SK-N-SH (cell line): ENCODE measurements at regions not wholly inside any gene's neighbourhood (a gene's known extent, or its start where the extent isn't known, plus 50 kb on each side); places are given as distances from the start of the nearest gene placed in this dataset.
A peak's percentile ranks its signal among the peaks of the same experiment; 100 is the strongest.

Experiments
- CTCF ChIA-PET: fragments of 300-600, 350-600 bp; formaldehyde crosslinking; extraction: SDS; loops from one replicate; lab custom pipeline; 2021; lab: Yijun Ruan, JAX
- POLR2A ChIA-PET: fragments of 350-600 bp; sonication (Branson Sonifier 250); formaldehyde crosslinking; extraction: SDS; loops from one replicate; lab custom pipeline; 2020; ENCODE audit warnings: antibody characterized with exemption, inconsistent platforms; lab: Yijun Ruan, JAX
- DNase-seq: peaks from one replicate; pipeline ENCODE4 v3.0.0; 2012
- H2AFZ ChIP-seq: fragments of 200-600 bp; sonication (generic); 2 replicates; pipeline ENCODE4 v1.8.1; 2016; ENCODE audit warnings: antibody characterized with exemption, mild to moderate bottlenecking, low read depth
- H3F3A ChIP-seq: fragments of 200-600 bp; sonication (generic); replicated peaks from 2 replicates; pipeline ENCODE3; 2016; ENCODE audit warnings: antibody characterized with exemption, mild to moderate bottlenecking; ENCODE audit not compliant: insufficient read depth
- H3K27ac ChIP-seq, 2 experiments: fragments of 200-500 bp in 1 of 2; fragments of 200-600 bp in 1 of 2; sonication (Bioruptor generic) in 1 of 2; sonication (generic), shearing (Covaris generic) in 1 of 2; 2 replicates each; pipeline versions ENCODE4 v1.5.1 to v1.6.1; 2014 to 2016; ENCODE audit warnings: low read depth in 2 of 2, inconsistent platforms in 1 of 2, low read length in 1 of 2, mild to moderate bottlenecking in 1 of 2, mixed read lengths in 1 of 2
- H3K27me3 ChIP-seq: fragments of 200-600 bp; sonication (generic), shearing (Covaris generic); 2 replicates; pipeline ENCODE4 v1.6.1; 2016; ENCODE audit warnings: mixed run types; ENCODE audit not compliant: insufficient read depth
- H3K36me3 ChIP-seq, 2 experiments: fragments of 200-500 bp in 1 of 2; fragments of 200-600 bp in 1 of 2; sonication (Bioruptor generic) in 1 of 2; sonication (generic) in 1 of 2; replicated peaks in 1 of 2; 2 replicates each; pipeline versions ENCODE3 to v1.5.1; 2014 to 2016; ENCODE audit warnings: low read length in 1 of 2, mild to moderate bottlenecking in 1 of 2; ENCODE audit not compliant: insufficient read depth in 2 of 2, control insufficient read depth in 1 of 2
- H3K4me1 ChIP-seq, 2 experiments: fragments of 200-500 bp in 1 of 2; fragments of 200-600 bp in 1 of 2; sonication (Bioruptor generic) in 1 of 2; sonication (generic), shearing (Covaris generic) in 1 of 2; 2 replicates each; pipeline versions ENCODE4 v1.5.1 to v1.6.1; 2014 to 2016; ENCODE audit warnings: low read depth in 1 of 2, low read length in 1 of 2, mixed run types in 1 of 2; ENCODE audit not compliant: insufficient read depth in 2 of 2, control insufficient read depth in 1 of 2
- H3K4me2 ChIP-seq: fragments of 200-600 bp; sonication (generic), shearing (Covaris generic); 2 replicates; pipeline ENCODE4 v1.6.1; 2017; ENCODE audit warnings: mixed run types
- H3K4me3 ChIP-seq, 2 experiments: fragments of 200-500 bp in 1 of 2; fragments of 200-600 bp in 1 of 2; sonication (Bioruptor generic) in 1 of 2; sonication (generic), shearing (Covaris generic) in 1 of 2; 2 replicates each; pipeline versions ENCODE4 v1.5.1 to v1.8.1; 2014 to 2016; ENCODE audit warnings: low read depth in 2 of 2, inconsistent platforms in 1 of 2, low read length in 1 of 2, mild to moderate bottlenecking in 1 of 2, mixed read lengths in 1 of 2, moderate library complexity in 1 of 2
- H3K79me2 ChIP-seq: fragments of 200-600 bp; sonication (generic); 2 replicates; pipeline ENCODE4 v1.8.1; 2017; ENCODE audit warnings: mild to moderate bottlenecking; ENCODE audit not compliant: insufficient read depth
- H3K9ac ChIP-seq: fragments of 200-600 bp; sonication (generic); 2 replicates; pipeline ENCODE4 v1.6.1; 2017; ENCODE audit warnings: mixed run types
- H3K9me2 ChIP-seq: fragments of 200-600 bp; sonication (generic); 2 replicates; pipeline ENCODE4 v1.6.1; 2017; ENCODE audit warnings: mixed run types
- H3K9me3 ChIP-seq: fragments of 200-600 bp; sonication (generic); 2 replicates; pipeline ENCODE4 v1.6.1; 2017; ENCODE audit warnings: mixed run types, mild to moderate bottlenecking, moderate library complexity
- H4K20me1 ChIP-seq: fragments of 200-600 bp; sonication (generic); 2 replicates; pipeline ENCODE4 v1.6.1; 2017; ENCODE audit warnings: mild to moderate bottlenecking, mixed run types; ENCODE audit not compliant: insufficient read depth
- ELF1 ChIP-seq: IDR thresholded peaks from 2 replicates; pipeline ENCODE4 v1.4.0; 2012
- FOSL2 ChIP-seq: IDR thresholded peaks from 2 replicates; pipeline ENCODE4 v1.4.0; 2012; ENCODE audit warnings: low read depth, mild to moderate bottlenecking, moderate library complexity, borderline replicate concordance
- FOXM1 ChIP-seq: IDR thresholded peaks from 2 replicates; pipeline ENCODE4 v1.4.0; 2012; ENCODE audit warnings: low read depth, mild to moderate bottlenecking
- GATA2 ChIP-seq: sonication (generic); formaldehyde crosslinking; IDR thresholded peaks from 2 replicates; pipeline ENCODE4 v1.5.0; 2020; ENCODE audit warnings: mild to moderate bottlenecking, missing genetic modification reagents
- JUND ChIP-seq: IDR thresholded peaks from 2 replicates; pipeline ENCODE4 v1.4.0; 2012
- MXI1 ChIP-seq: IDR thresholded peaks from 2 replicates; pipeline ENCODE4 v1.6.1; 2012; ENCODE audit warnings: mild to moderate bottlenecking, low read depth, low read length, improper control_type of control experiment
- RAD21 ChIP-seq: IDR thresholded peaks from 2 replicates; pipeline ENCODE4 v1.6.1; 2012; ENCODE audit warnings: mild to moderate bottlenecking, low read length
- RFX5 ChIP-seq: IDR thresholded peaks from 2 replicates; pipeline ENCODE4 v1.6.1; 2012; ENCODE audit warnings: mild to moderate bottlenecking, improper control_type of control experiment, low read length
- SIN3A ChIP-seq: IDR thresholded peaks from 2 replicates; pipeline ENCODE4 v1.6.1; 2012; ENCODE audit warnings: low read depth, mild to moderate bottlenecking, low read length, moderate library complexity, borderline replicate concordance
- TEAD4 ChIP-seq: IDR thresholded peaks from 2 replicates; pipeline ENCODE4 v1.4.0; 2012; ENCODE audit warnings: mild to moderate bottlenecking, borderline replicate concordance; ENCODE audit not compliant: insufficient read depth
- YY1 ChIP-seq: IDR thresholded peaks from 2 replicates; pipeline ENCODE4 v1.4.0; 2012; ENCODE audit warnings: low read depth, mild to moderate bottlenecking
- WGBS: methylation state at CpG from one replicate; pipeline ENCODE4 v1.1.6; 2017; ENCODE audit warnings: low lambda C conversion rate; 5-methylcytosine and 5-hydroxymethylcytosine counted together
- TF ChIP-seq, protein P1 (sequence below): fragments of 150-350 bp; IDR thresholded peaks from 2 replicates; pipeline ENCODE4 v1.6.1; 2016; ENCODE audit warnings: mild to moderate bottlenecking, low read depth, low read length
- TF ChIP-seq, protein P2 (sequence below): IDR thresholded peaks from 2 replicates; pipeline ENCODE4 v1.4.0; 2012; ENCODE audit warnings: low read depth, borderline replicate concordance
- TF ChIP-seq, protein P3 (sequence below): IDR thresholded peaks from 2 replicates; pipeline ENCODE4 v1.4.0; 2012; ENCODE audit warnings: low read depth

DNA sequence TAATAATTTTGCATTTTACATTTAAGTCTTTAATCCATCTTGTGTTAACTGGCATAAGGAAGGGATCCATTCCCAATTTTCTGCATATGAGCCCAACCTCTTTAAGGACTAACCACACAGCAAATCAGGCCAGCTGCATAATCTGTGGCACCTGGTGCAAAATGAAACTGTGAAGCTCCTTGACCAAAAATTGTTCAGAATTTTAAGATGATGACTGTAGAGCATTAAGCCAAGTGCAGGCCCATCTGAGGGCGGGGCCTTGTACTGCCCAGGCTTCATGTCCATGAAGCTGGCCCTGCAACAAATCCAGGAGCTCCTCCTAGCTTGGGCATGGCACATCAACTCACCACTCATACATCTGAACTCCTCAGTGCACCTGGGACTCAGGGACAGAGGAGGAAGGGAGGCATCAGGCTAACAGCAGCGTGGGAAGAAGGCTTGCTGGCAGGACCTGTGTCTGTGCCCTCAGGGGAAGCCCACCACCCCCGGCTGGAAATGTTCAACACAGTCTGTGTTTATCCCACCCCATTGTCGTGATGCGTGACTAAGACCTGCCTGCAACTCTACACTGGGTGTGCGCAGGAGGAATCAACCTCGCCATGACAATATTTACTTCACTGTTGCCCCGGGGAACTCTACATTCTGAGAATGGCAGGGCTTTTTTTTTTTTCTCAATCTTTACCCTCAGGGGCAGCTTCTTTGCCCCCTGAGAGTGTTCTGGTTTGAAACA, 128.9 kb upstream of the SIX2 start:
- Histone ChIP-seq H3K9me3 (no peaks in the 10 kb centered on the region), H3K27ac (no peak overlapping the region), H3K4me3 (no peak overlapping the region), H3K9ac (no peak overlapping the region), H3K4me2 (no peak overlapping the region), H3K27me3 (peaks cover 3% of the 10 kb centered on the region; the same call in 1 of the 2 replicates), H3K36me3 (no peaks in the 10 kb centered on the region), H3F3A (no peaks in the 10 kb centered on the region), H3K9me2 (no peaks in the 10 kb centered on the region), H4K20me1 (no peaks in the 10 kb centered on the region), H3K4me1 (no peaks in the 10 kb centered on the region; a peak in 2 of 4 replicates), H3K79me2 (no peaks in the 10 kb centered on the region), H2AFZ (no peak overlapping the region)
- 87% methylated on average over 7 of the region's 8 CpGs for WGBS
- POLR2A ChIA-PET: no interaction called here
- CTCF ChIA-PET: interaction anchor here (1.1 kb wide), 1 partner anchor 24 kb away, joined by 3 read pairs; no protein-coding TSS in a partner anchor
- no peak for TF ChIP-seq MXI1
- DNase-seq: no peak

DNA sequence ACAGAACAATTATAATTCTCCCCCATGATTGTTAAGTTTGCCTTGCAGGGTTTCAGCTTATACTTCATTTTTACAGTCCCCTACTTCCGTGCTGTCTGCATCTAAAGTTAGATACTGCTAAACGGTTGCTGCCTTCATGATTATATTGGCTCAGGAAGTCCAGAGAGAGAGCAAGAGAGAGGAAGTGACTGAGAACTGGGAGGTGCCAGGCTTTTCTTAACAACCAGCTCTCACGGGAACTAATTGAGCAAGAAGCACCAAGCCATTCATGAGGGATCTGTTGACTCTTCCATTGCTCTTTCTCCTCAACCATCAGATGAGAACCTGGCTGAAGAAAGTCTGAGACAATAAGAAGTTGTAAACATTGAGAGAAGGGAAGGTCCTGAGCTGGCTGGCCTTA, 125.5 kb upstream of the SIX2 start:
- Histone ChIP-seq H3F3A (no peaks in the 10 kb centered on the region), H3K27ac (no peak overlapping the region), H4K20me1 (no peaks in the 10 kb centered on the region), H3K27me3 (no peaks in the 10 kb centered on the region), H3K9ac (no peak overlapping the region), H3K4me3 (no peak overlapping the region), H3K9me3 (no peaks in the 10 kb centered on the region), H3K4me1 (peaks cover 8 to 17% of the 10 kb centered on the region in 2 experiments; a peak in 3 of 4 replicates), H3K4me2 (no peak overlapping the region), H3K9me2 (no peaks in the 10 kb centered on the region), H3K79me2 (no peaks in the 10 kb centered on the region), H3K36me3 (no peaks in the 10 kb centered on the region), H2AFZ (peak overlapping the region; percentile 14; the same call in 1 of the 2 replicates)
- POLR2A ChIA-PET: no interaction called here
- WGBS: 71% methylated on average over 3 of the region's 3 CpGs
- DNase-seq: no peak
- CTCF ChIA-PET: interaction anchor here (0.7 to 1.9 kb wide), 3 partner anchors 15 to 444 kb away, joined by 3 to 4 read pairs (median 3); no protein-coding TSS in a partner anchor
- TF ChIP-seq RFX5 (no peak), TEAD4 (no peak), JUND (no peak), GATA2 (CRISPR knock-in tag) (no peak), RAD21 (no peak), FOSL2 (no peak), YY1 (no peak), FOXM1 (no peak), ELF1 (no peak), SIN3A (no peak)
- TF ChIP-seq, protein P1, sequence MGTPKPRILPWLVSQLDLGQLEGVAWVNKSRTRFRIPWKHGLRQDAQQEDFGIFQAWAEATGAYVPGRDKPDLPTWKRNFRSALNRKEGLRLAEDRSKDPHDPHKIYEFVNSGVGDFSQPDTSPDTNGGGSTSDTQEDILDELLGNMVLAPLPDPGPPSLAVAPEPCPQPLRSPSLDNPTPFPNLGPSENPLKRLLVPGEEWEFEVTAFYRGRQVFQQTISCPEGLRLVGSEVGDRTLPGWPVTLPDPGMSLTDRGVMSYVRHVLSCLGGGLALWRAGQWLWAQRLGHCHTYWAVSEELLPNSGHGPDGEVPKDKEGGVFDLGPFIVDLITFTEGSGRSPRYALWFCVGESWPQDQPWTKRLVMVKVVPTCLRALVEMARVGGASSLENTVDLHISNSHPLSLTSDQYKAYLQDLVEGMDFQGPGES: no peak
- TF ChIP-seq, protein P2, sequence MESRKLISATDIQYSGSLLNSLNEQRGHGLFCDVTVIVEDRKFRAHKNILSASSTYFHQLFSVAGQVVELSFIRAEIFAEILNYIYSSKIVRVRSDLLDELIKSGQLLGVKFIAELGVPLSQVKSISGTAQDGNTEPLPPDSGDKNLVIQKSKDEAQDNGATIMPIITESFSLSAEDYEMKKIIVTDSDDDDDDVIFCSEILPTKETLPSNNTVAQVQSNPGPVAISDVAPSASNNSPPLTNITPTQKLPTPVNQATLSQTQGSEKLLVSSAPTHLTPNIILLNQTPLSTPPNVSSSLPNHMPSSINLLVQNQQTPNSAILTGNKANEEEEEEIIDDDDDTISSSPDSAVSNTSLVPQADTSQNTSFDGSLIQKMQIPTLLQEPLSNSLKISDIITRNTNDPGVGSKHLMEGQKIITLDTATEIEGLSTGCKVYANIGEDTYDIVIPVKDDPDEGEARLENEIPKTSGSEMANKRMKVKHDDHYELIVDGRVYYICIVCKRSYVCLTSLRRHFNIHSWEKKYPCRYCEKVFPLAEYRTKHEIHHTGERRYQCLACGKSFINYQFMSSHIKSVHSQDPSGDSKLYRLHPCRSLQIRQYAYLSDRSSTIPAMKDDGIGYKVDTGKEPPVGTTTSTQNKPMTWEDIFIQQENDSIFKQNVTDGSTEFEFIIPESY: no peak
- TF ChIP-seq, protein P3, sequence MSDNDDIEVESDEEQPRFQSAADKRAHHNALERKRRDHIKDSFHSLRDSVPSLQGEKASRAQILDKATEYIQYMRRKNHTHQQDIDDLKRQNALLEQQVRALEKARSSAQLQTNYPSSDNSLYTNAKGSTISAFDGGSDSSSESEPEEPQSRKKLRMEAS: no peak
